ENCODE measurements at regions not wholly inside any gene's neighbourhood (a gene's known extent, or its start where the extent isn't known, plus 50 kb on each side); places are given as distances from the start of the nearest gene placed in this dataset.

- TF ChIP-seq CREB1 (CRISPR knock-in tag; IDR thresholded peaks at IDR 0.05) (no peak), GABPB1 (CRISPR knock-in tag; IDR thresholded peaks at IDR 0.05) (no peak), CTCF (IDR thresholded peaks at IDR 0.05) (no peak), PRRX2 (CRISPR knock-in tag; IDR thresholded peaks at IDR 0.05) (no peak), MAX (CRISPR knock-in tag; IDR thresholded peaks at IDR 0.05) (no peak), CBFB (CRISPR knock-in tag; IDR thresholded peaks at IDR 0.05; ENCODE audit: low read depth) (no peak), ZBTB21 (CRISPR knock-in tag; IDR thresholded peaks at IDR 0.05; ENCODE audit: borderline replicate concordance) (no peak), CREM (CRISPR knock-in tag; IDR thresholded peaks at IDR 0.05) (no peak), FOXK1 (CRISPR knock-in tag; IDR thresholded peaks at IDR 0.05) (no peak)
These were observed 288.0 kb downstream of the TDRD15 start for GRCh38 chr2:21411741-21412140.

Measured in WTC11 (cell line).